Non-pigmented ciliary epithelial cell (primary cell): ENCODE measurements at regions not wholly inside any gene's neighbourhood (a gene's known extent, or its start where the extent isn't known, plus 50 kb on each side); places are given as distances from the start of the nearest gene placed in this dataset.

Experiments used
- DNase-seq: peaks from one replicate; pipeline ENCODE4 v3.0.0-alpha.2; 2010; ENCODE audit warnings: low read depth

DNA sequence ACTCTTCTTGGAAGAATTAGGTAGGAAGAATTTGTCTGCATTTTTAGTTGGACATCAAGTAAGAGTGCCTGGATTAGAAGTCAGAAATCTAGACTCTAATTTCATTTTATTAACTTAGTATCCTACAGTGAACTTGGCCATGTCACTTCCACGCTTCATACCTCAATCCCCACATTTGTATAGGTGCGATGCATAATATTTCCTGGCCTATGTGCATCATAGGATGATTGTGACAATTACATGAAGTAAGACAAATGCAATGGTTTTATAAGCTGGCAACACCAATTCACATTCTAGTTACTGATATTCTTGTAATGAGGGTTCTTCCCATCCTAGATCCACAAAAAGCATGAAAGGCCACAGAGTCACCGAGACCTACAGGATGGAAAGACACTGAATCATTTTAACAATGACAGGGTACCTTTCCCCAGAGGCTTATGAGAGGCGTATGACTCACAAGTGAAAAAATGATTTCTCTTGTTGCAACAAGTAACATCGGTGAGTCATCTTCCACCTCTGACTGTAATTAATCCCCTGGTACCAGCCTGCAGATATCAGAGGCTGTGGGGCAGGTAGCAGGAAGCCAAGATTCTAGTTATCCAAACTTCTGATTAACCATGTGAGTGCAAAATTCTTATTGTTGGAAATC lies 56.0 kb upstream of the OR5AK2 start:
- peak; percentile 6 for DNase-seq

DNA sequence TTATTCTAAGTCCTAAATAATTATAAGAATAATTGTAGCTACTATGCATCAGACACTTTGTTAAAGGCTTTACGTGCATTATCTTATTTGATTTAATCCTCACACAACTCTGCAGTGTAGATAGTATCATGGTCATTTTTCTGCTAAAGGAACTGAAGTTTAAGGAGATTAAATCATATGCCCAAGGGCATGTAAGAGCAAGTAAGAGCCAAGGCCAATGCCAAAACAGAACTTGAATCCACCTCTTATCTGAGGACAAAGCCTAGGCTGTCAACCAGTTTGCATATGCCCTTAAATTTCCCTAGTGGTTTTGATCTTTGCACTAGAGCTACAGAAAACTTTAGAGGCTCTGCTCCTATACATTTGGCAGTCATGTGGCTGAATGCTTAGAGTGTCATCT lies 65.6 kb upstream of the OR5AK2 start:
- DNase-seq: no peak

DNA sequence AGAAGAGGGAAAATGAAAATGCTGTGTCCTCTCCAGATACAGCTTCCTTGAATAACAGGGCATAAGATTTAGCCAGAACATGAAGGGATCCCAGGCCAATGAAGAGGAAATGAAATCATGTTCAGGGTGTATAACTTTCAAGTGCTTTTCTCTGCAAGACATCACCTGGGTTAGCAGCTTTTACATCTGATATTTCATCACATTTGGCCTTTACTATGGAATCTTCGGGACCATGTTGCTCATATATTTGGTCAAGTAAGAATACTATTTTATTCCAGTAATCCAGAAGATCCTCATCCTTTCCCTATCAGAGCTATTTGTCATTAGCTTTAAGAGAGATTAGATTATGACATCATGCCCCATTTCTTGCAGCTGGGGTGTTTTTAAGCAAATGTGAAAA lies 66.3 kb upstream of the OR5AK2 start:
- no peak for DNase-seq

GRCh38 chr11:56917708-56918400 lies 70.9 kb upstream of the OR5AK2 start:
- no peak for DNase-seq

GRCh38 chr11:56916587-56916986 lies 72.1 kb upstream of the OR5AK2 start:
- DNase-seq: no peak

- DNase-seq: no peak
Observed at GRCh38 chr11:56916162-56916561, 72.6 kb upstream of the OR5AK2 start.

DNA sequence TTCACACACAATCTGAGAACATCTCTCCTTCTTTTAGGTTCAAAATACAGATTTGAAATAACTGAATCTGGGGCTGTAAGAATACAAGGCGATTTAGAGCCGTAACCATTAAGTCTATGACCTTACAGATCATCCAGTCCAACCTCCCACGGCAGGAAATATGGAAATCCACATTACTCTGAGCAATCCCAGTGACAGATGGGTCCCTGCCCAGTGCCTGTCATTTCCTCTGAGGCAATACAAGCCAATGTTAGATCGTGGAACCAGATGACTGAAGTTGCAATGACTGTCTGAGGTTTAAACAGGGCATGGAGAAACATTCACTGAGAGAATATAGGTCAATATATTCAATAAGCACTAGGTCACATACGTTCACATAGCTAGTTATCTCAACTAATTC lies 77.4 kb upstream of the OR5AK2 start:
- DNase-seq: no peak

- no peak for DNase-seq
Observed at GRCh38 chr11:56910785-56911184, 77.9 kb upstream of the OR5AK2 start.

DNA sequence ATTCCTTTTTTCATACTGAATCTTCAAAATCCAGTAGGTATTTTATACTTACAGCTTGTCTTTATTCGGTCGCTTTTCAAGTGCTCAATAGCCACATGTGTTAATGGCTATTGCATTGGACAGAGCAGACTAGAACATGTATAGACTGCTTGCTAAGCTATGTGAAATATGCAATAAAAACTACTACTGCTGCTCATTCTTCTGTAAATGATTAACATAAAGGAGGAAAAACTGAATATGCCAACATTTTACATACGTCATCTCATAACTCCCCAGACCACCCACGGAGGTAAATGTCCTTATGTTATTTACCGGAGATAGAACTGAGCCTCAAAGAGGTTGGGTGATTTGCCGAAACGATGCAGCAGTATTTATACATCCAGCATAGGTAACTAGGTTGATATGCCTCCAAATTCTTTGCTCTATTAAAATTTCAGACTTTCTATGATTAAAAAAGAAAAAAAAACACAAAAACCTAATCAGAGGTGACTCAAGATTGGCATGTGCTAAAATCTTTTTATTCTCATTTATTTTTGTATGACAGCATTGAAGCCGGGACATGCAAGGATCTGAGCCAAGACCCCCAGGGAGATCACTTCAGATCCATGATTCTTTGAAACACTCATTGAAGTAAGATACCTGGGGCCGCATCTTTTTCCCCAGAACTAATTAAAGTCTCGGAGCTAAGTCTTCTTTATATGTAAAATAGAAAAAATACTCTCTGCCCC lies 78.5 kb upstream of the OR5AK2 start:
- no peak for DNase-seq

GRCh38 chr11:56909563-56909962 lies 79.2 kb upstream of the OR5AK2 start:
- no peak for DNase-seq

GRCh38 chr11:56909080-56909479 lies 79.6 kb upstream of the OR5AK2 start:
- DNase-seq: no peak

GRCh38 chr11:56906683-56907148 lies 82.0 kb upstream of the OR5AK2 start:
- DNase-seq: no peak

- DNase-seq: no peak
Observed at GRCh38 chr11:56905936-56906335, 82.8 kb upstream of the OR5AK2 start.

DNA sequence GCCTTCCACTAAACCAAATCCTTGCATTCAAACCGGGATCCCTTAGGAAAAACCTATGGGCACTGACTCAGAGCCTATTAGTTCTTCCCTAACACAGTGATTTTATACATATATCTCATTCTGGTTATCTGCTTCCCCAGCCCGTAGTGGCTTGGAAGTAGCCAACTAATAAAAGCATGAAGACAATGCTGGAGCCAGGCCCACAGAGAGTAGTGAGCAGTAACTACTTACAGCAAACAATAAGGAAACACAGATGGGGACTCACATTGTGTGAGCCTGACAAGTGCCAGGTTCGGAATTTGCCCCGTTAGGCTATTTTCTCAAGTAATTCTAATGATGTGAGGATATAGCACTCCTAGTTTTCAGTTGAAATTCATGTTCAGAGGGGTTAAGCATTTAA lies 83.3 kb upstream of the OR5AK2 start:
- DNase-seq: no peak

- no peak for DNase-seq
Observed at GRCh38 chr11:56898856-56899255, 89.9 kb upstream of the OR5AK2 start.

- no peak for DNase-seq
Observed at GRCh38 chr11:56890584-56891305, 98.0 kb upstream of the OR5AK2 start.

GRCh38 chr11:56889986-56890385 lies 98.7 kb upstream of the OR5AK2 start:
- no peak for DNase-seq

- DNase-seq: no peak
Observed at GRCh38 chr11:56887940-56888339, 100.8 kb upstream of the OR5AK2 start.

GRCh38 chr11:56886455-56886854 lies 102.3 kb upstream of the OR5AK2 start:
- DNase-seq: no peak

GRCh38 chr11:56885854-56886253 lies 102.9 kb upstream of the OR5AK2 start:
- DNase-seq: no peak

DNA sequence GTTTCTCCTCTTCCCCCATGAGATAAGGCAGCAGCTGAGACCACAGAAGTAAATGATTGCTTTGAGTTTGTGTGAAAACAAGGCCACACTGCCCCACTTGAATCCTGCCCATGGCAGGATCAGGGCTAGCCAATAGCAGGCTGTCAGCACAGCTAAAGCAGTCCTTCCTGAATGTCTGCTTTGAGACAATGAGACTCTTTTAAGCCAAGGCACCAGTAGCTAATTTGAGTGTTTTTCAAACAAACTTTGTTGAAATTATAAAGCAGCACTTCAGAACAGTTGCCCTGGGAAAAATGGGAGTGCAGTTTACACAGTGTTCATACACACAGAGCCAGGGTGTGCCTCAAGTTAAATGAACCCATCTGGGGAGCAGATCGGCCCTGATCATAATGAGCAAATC lies 103.5 kb upstream of the OR5AK2 start:
- DNase-seq: no peak

DNA sequence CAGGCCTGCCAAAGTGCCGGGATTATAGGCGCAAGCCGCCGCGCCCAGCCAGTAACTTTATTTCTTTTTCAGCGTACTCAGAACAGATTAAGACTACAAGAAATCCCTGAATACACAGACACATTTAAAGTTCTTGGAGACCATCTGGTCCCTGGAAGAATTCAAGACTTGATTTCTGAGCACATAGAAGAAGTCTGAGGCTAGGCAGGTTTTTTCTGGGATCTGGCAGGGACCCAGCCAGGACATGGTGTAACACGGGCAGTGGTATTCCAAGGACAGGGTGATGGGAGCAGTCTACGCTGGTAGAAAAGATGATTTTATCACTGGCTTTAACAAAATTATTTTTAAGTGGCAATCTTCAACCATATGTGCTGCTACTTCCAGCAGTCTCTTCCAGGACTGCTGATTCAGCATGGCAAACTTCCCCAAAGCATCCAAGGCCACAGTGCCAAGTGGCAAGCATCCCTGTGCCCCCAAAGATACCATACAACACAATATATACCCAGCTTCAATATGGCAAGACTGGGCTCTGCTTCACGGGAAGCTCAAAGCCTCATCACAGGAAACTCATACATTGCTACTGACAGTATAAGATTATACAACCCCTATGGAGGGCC lies 105.2 kb upstream of the OR5AK2 start:
- DNase-seq: no peak
